GM23338 (cell line): ENCODE measurements at regions not wholly inside any gene's neighbourhood (a gene's known extent, or its start where the extent isn't known, plus 50 kb on each side); places are given as distances from the start of the nearest gene placed in this dataset.

ENCODE experiments used
- ATAC-seq: fragments of 200-7000 bp; cut with Tn5 transposase; 3 replicates; pipeline ENCODE4 v1.9.1; 2020
- DNase-seq: peaks from one replicate; pipeline ENCODE4 v3.0.0-alpha.2; 2015; ENCODE audit warnings: low spot score
- H2AFZ ChIP-seq: fragments of 200-600 bp; sonication (generic); 2 replicates; pipeline ENCODE4 v1.8.0; 2016; ENCODE audit warnings: antibody characterized with exemption, mild to moderate bottlenecking, moderate library complexity
- H3F3A ChIP-seq: fragments of 200-600 bp; sonication (generic); replicated peaks from 2 replicates; pipeline ENCODE4 v1.8.0; 2017; ENCODE audit warnings: antibody characterized with exemption, mixed run types, low read depth
- H3K27ac ChIP-seq: fragments of 200-600 bp; sonication (generic); 2 replicates; pipeline ENCODE4 v1.6.1; 2016; ENCODE audit warnings: low read depth
- H3K27me3 ChIP-seq: fragments of 200-600 bp; sonication (generic); 2 replicates; pipeline ENCODE4 v1.8.0; 2016; ENCODE audit warnings: mild to moderate bottlenecking, mixed run types, moderate library complexity; ENCODE audit not compliant: insufficient read depth
- H3K36me3 ChIP-seq: fragments of 200-600 bp; sonication (generic); 2 replicates; pipeline ENCODE4 v1.8.0; 2016; ENCODE audit warnings: mild to moderate bottlenecking; ENCODE audit not compliant: insufficient read depth
- H3K4me1 ChIP-seq: fragments of 200-600 bp; sonication (generic); 2 replicates; pipeline ENCODE4 v1.8.0; 2016; ENCODE audit warnings: mild to moderate bottlenecking, moderate library complexity; ENCODE audit not compliant: insufficient read depth
- H3K4me2 ChIP-seq: fragments of 200-600 bp; sonication (generic); 2 replicates; pipeline ENCODE4 v1.7.1; 2017; ENCODE audit warnings: mixed run types
- H3K4me3 ChIP-seq: fragments of 200-600 bp; sonication (generic); 2 replicates; pipeline ENCODE4 v1.6.1; 2016; ENCODE audit warnings: mixed run types
- H3K79me2 ChIP-seq: fragments of 200-600 bp; sonication (generic); replicated peaks from 2 replicates; pipeline ENCODE4 v1.8.0; 2017; ENCODE audit warnings: mild to moderate bottlenecking; ENCODE audit not compliant: insufficient read depth
- H3K9me2 ChIP-seq: fragments of 200-600 bp; sonication (generic); 2 replicates; pipeline ENCODE4 v1.8.0; 2017; ENCODE audit not compliant: insufficient read depth
- H4K20me1 ChIP-seq: fragments of 200-600 bp; sonication (generic); replicated peaks from 2 replicates; pipeline ENCODE4 v1.8.0; 2017; ENCODE audit warnings: mild to moderate bottlenecking; ENCODE audit not compliant: insufficient read depth
- H3K27ac Mint-ChIP-seq: 2 replicates; pipeline ENCODE4 v1.8.0; 2020; ENCODE audit warnings: inconsistent platforms, mild to moderate bottlenecking, moderate library complexity, mixed read lengths
- H3K27me3 Mint-ChIP-seq: 3 replicates; pipeline ENCODE4 v1.8.0; 2022; ENCODE audit warnings: low read depth, mild to moderate bottlenecking, moderate library complexity, mixed read lengths, inconsistent platforms; ENCODE audit not compliant: insufficient read depth, poor library complexity
- H3K36me3 Mint-ChIP-seq: 3 replicates; pipeline ENCODE4 v1.8.0; 2021; ENCODE audit warnings: low read depth, mild to moderate bottlenecking, inconsistent platforms, moderate library complexity, mixed read lengths
- H3K4me1 Mint-ChIP-seq: 3 replicates; pipeline ENCODE4 v1.8.0; 2020; ENCODE audit warnings: mild to moderate bottlenecking, inconsistent platforms, mixed read lengths
- H3K4me3 Mint-ChIP-seq: 3 replicates; pipeline ENCODE4 v1.8.0; 2021; ENCODE audit warnings: moderate library complexity, mild to moderate bottlenecking, inconsistent platforms, mixed read lengths
- H3K9me3 Mint-ChIP-seq: 3 replicates; pipeline ENCODE4 v1.8.0; 2020; ENCODE audit warnings: moderate library complexity, mild to moderate bottlenecking, inconsistent platforms, mixed read lengths
- CREB1 ChIP-seq: fragments of 250-450 bp; sonication (Bioruptor Pico); IDR thresholded peaks from 2 replicates; pipeline ENCODE4 v1.5.0; 2020; ENCODE audit warnings: low read depth, mild to moderate bottlenecking, moderate library complexity
- EZH2phosphoT487 ChIP-seq: fragments of 200-600 bp; sonication (generic); IDR thresholded peaks from one replicate; pipeline ENCODE4 v1.8.1; 2018; ENCODE audit warnings: antibody characterized with exemption; ENCODE audit not compliant: unreplicated experiment
- JUNB ChIP-seq: IDR thresholded peaks from one replicate; pipeline ENCODE4 v1.6.1; 2016; ENCODE audit warnings: antibody characterized with exemption; ENCODE audit not compliant: unreplicated experiment
- NANOG ChIP-seq: IDR thresholded peaks from 2 replicates; pipeline ENCODE4 v1.6.1; 2016; ENCODE audit warnings: antibody characterized with exemption, borderline replicate concordance
- POLR2AphosphoS5 ChIP-seq: IDR thresholded peaks from 2 replicates; pipeline ENCODE4 v1.6.1; 2016; ENCODE audit warnings: antibody characterized with exemption, low read depth
- STAT1 ChIP-seq: IDR thresholded peaks from one replicate; pipeline ENCODE4 v1.6.1; 2016; ENCODE audit warnings: antibody characterized with exemption; ENCODE audit not compliant: unreplicated experiment
- ZNF114 ChIP-seq: fragments of 250-450 bp; sonication (Bioruptor Pico); IDR thresholded peaks from 2 replicates; pipeline ENCODE4 v1.5.0; 2020; ENCODE audit warnings: mild to moderate bottlenecking, moderate library complexity
- ZNF331 ChIP-seq: fragments of 250-450 bp; sonication (Bioruptor Pico); IDR thresholded peaks from 2 replicates; pipeline ENCODE4 v1.5.0; 2020; ENCODE audit warnings: low read depth, mild to moderate bottlenecking, moderate library complexity
- TF ChIP-seq, protein P1 (sequence below), 2 experiments: fragments of 200-600 bp in 1 of 2; sonication (generic) in 1 of 2; conservative IDR thresholded peaks; 2 replicates each; pipeline versions ENCODE4 v1.5.1 to v1.6.1; 2016 to 2017; ENCODE audit warnings: antibody characterized with exemption in 2 of 2, low read depth in 2 of 2, mild to moderate bottlenecking in 2 of 2, moderate library complexity in 1 of 2
- TF ChIP-seq, protein P2 (sequence below): IDR thresholded peaks from one replicate; pipeline ENCODE4 v1.6.1; 2018; ENCODE audit warnings: antibody characterized with exemption; ENCODE audit not compliant: unreplicated experiment

DNA sequence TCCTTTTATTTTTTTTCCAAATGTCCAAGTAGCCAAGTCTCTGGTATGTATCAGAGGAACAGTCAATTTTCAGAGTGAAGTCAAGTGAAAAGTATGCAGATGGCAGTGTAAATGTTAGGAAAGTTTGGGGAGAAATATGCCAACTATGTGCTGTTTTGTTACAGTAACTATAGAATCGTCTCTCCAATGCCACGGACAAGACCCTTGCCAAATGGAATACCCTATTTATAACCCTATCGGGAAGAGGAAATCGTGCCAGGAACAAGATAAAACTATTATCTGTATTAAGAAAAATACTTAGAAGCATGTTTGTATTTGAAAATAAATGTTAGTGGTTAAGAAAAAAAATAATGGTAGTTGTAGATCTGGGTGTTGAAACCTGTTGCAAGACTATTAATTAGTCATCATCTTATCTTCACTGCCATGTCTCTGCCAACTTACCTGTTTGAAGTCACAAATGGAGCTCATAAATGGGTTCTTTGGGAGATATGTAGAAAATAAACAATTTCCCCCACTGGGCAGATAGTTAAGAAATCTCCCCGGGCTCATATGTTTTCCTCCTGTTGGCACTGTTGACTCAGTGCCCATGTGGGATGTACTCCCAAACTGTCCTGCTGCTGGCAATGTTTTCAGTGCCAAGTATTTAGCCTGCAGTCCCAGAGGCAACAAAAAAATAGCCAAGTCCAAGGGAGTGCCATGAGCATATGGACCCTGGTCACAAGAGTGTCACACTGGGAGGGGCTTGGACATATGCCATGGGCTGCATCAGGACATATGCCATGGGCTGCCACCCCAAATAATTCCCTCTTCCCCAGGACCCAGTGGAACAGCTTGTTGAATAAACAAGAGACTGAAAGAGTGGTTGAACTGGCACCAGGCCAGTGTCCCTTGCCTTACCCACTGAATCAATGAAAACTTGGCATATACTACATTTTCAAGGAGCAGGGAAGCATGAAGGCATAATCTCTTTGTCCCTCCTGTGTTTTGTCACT lies 366.9 kb downstream of the OSR1 start:
- H3K27me3 ChIP-seq, result no peaks in the 10 kb centered on the region
- DNase-seq, result no peak
- no peak overlapping the region for H3K27ac ChIP-seq
- no peak overlapping the region for H2AFZ ChIP-seq
- Mint-ChIP-seq H3K36me3 (no peaks in the 10 kb centered on the region), H3K27ac (no peak overlapping the region), H3K27me3 (no peaks in the 10 kb centered on the region), H3K4me3 (no peak overlapping the region), H3K4me1 (peaks cover 22% of the 10 kb centered on the region; the same call in 2 of the 3 replicates), H3K9me3 (no peaks in the 10 kb centered on the region)
- TF ChIP-seq, protein P1, sequence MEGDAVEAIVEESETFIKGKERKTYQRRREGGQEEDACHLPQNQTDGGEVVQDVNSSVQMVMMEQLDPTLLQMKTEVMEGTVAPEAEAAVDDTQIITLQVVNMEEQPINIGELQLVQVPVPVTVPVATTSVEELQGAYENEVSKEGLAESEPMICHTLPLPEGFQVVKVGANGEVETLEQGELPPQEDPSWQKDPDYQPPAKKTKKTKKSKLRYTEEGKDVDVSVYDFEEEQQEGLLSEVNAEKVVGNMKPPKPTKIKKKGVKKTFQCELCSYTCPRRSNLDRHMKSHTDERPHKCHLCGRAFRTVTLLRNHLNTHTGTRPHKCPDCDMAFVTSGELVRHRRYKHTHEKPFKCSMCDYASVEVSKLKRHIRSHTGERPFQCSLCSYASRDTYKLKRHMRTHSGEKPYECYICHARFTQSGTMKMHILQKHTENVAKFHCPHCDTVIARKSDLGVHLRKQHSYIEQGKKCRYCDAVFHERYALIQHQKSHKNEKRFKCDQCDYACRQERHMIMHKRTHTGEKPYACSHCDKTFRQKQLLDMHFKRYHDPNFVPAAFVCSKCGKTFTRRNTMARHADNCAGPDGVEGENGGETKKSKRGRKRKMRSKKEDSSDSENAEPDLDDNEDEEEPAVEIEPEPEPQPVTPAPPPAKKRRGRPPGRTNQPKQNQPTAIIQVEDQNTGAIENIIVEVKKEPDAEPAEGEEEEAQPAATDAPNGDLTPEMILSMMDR (conservative IDR thresholded peaks at IDR 0.05; ENCODE audit: low read depth in 2 of 2), result no peak
- no peak for TF ChIP-seq EZH2phosphoT487
- TF ChIP-seq ZNF331 (CRISPR knock-in tag), result no peak
- TF ChIP-seq NANOG, result no peak
- TF ChIP-seq, protein P2, sequence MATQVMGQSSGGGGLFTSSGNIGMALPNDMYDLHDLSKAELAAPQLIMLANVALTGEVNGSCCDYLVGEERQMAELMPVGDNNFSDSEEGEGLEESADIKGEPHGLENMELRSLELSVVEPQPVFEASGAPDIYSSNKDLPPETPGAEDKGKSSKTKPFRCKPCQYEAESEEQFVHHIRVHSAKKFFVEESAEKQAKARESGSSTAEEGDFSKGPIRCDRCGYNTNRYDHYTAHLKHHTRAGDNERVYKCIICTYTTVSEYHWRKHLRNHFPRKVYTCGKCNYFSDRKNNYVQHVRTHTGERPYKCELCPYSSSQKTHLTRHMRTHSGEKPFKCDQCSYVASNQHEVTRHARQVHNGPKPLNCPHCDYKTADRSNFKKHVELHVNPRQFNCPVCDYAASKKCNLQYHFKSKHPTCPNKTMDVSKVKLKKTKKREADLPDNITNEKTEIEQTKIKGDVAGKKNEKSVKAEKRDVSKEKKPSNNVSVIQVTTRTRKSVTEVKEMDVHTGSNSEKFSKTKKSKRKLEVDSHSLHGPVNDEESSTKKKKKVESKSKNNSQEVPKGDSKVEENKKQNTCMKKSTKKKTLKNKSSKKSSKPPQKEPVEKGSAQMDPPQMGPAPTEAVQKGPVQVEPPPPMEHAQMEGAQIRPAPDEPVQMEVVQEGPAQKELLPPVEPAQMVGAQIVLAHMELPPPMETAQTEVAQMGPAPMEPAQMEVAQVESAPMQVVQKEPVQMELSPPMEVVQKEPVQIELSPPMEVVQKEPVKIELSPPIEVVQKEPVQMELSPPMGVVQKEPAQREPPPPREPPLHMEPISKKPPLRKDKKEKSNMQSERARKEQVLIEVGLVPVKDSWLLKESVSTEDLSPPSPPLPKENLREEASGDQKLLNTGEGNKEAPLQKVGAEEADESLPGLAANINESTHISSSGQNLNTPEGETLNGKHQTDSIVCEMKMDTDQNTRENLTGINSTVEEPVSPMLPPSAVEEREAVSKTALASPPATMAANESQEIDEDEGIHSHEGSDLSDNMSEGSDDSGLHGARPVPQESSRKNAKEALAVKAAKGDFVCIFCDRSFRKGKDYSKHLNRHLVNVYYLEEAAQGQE, result no peak
- H3K4me2 ChIP-seq, result no peak overlapping the region
- H3K4me1 ChIP-seq, result peaks cover 9% of the 10 kb centered on the region
- no peaks in the 10 kb centered on the region for H3F3A ChIP-seq
- no peaks in the 10 kb centered on the region for H3K79me2 ChIP-seq
- no peak for ATAC-seq
- H3K4me3 ChIP-seq, result no peak overlapping the region
- no peaks in the 10 kb centered on the region for H4K20me1 ChIP-seq
- H3K9me2 ChIP-seq, result no peaks in the 10 kb centered on the region
- no peaks in the 10 kb centered on the region for H3K36me3 ChIP-seq

DNA sequence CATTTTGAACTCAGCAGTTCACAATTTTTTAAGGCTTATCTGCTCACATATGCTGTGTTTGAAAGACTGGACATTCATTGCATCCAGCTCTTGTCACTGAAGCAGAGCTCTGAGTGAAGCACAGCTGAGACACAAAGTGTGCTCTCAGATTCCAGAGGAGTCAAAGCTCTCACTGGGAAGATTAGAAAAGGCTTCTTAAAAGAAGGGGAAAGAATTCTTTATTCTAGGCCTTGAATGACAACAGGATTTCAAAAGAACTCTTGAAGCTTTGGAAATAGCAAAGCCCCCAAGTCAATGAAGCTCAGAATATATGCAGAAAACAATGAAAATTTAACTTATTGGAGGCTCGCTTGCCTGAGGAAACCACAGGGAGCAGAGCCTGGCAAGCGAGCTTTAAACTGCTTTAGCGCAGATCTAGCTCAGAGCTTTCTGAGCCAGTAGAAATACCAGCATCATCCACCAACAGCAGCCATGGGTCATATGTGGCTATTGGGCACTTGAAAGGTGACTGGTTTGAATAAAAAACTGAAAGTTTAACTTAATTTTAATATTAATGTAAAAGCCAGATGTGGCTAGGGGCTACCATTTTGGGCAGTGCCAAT lies 369.7 kb downstream of the OSR1 start:
- peak; percentile 87 for ATAC-seq
- no peak overlapping the region for H3K27ac Mint-ChIP-seq
- H3K27me3 Mint-ChIP-seq, result no peaks in the 10 kb centered on the region
- Histone ChIP-seq H3K4me3 (no peak overlapping the region), H3K36me3 (no peaks in the 10 kb centered on the region), H3K4me2 (no peak overlapping the region), H2AFZ (no peak overlapping the region), H3K79me2 (no peaks in the 10 kb centered on the region), H4K20me1 (no peaks in the 10 kb centered on the region), H3K4me1 (peaks cover 9% of the 10 kb centered on the region), H3K9me2 (no peaks in the 10 kb centered on the region), H3K27me3 (no peaks in the 10 kb centered on the region), H3K27ac (no peak overlapping the region), H3F3A (no peaks in the 10 kb centered on the region)
- peak; percentile 39 for DNase-seq
- H3K36me3 Mint-ChIP-seq, result no peaks in the 10 kb centered on the region
- peaks cover 22% of the 10 kb centered on the region; the same call in 2 of the 3 replicates for H3K4me1 Mint-ChIP-seq
- TF ChIP-seq NANOG (no peak), EZH2phosphoT487 (no peak), CREB1 (no peak), POLR2AphosphoS5 (no peak), STAT1 (no peak), JUNB (no peak), ZNF114 (CRISPR knock-in tag) (no peak)
- H3K9me3 Mint-ChIP-seq, result no peaks in the 10 kb centered on the region
- no peak overlapping the region for H3K4me3 Mint-ChIP-seq
